Activated T-helper 17 cell treated with anti-CD3 and anti-CD28 coated beads, Interleukin-2, amount 50 U/mL, for 72 hours (primary cell): ENCODE measurements at regions not wholly inside any gene's neighbourhood (a gene's known extent, or its start where the extent isn't known, plus 50 kb on each side); places are given as distances from the start of the nearest gene placed in this dataset.

ENCODE experiments used
- ATAC-seq: fragments of 150-1000 bp; cut with Tn5 transposase; replicated peaks from 2 replicates; pipeline ENCODE4 v1.10.0; 2021; ENCODE audit warnings: mild to moderate bottlenecking, moderate library complexity
- H3K27ac Mint-ChIP-seq: one replicate; pipeline ENCODE4 v1.8.0; 2022; ENCODE audit warnings: mixed read lengths
- H3K27me3 Mint-ChIP-seq: one replicate; pipeline ENCODE4 v1.8.0; 2022; ENCODE audit warnings: mixed read lengths
- H3K36me3 Mint-ChIP-seq: one replicate; pipeline ENCODE4 v1.8.0; 2022; ENCODE audit warnings: low read depth, mild to moderate bottlenecking, mixed read lengths
- H3K4me1 Mint-ChIP-seq: one replicate; pipeline ENCODE4 v1.8.0; 2022; ENCODE audit warnings: mixed read lengths
- H3K4me3 Mint-ChIP-seq: one replicate; pipeline ENCODE4 v1.8.0; 2022; ENCODE audit warnings: mild to moderate bottlenecking, mixed read lengths
- H3K9me3 Mint-ChIP-seq: one replicate; pipeline ENCODE4 v1.8.0; 2022; ENCODE audit warnings: mixed read lengths

GRCh38 chr13:71124230-71124629, 742.8 kb downstream of the DACH1 start:
- no peaks in the 10 kb centered on the region for H3K36me3 Mint-ChIP-seq
- no peak overlapping the region for H3K27ac Mint-ChIP-seq
- H3K4me3 Mint-ChIP-seq, result no peak overlapping the region
- no peak for ATAC-seq
- no peaks in the 10 kb centered on the region for H3K4me1 Mint-ChIP-seq
- H3K27me3 Mint-ChIP-seq, result no peaks in the 10 kb centered on the region
- peaks cover 12% of the 10 kb centered on the region for H3K9me3 Mint-ChIP-seq

GRCh38 chr13:71118779-71119364, 748.1 kb downstream of the DACH1 start:
- ATAC-seq, result no peak
- no peaks in the 10 kb centered on the region for H3K27me3 Mint-ChIP-seq
- H3K27ac Mint-ChIP-seq, result no peak overlapping the region
- no peaks in the 10 kb centered on the region for H3K36me3 Mint-ChIP-seq
- H3K9me3 Mint-ChIP-seq, result peaks cover 8% of the 10 kb centered on the region
- no peak overlapping the region for H3K4me3 Mint-ChIP-seq
- no peaks in the 10 kb centered on the region for H3K4me1 Mint-ChIP-seq

GRCh38 chr13:71117920-71118319, 749.1 kb downstream of the DACH1 start:
- Mint-ChIP-seq H3K4me1 (no peaks in the 10 kb centered on the region), H3K27ac (no peak overlapping the region), H3K4me3 (no peak overlapping the region), H3K27me3 (no peaks in the 10 kb centered on the region), H3K9me3 (peaks cover 8% of the 10 kb centered on the region), H3K36me3 (no peaks in the 10 kb centered on the region)
- ATAC-seq, result no peak

GRCh38 chr13:71115301-71115700, 751.7 kb downstream of the DACH1 start:
- Mint-ChIP-seq H3K9me3 (peaks cover 4% of the 10 kb centered on the region), H3K27me3 (no peaks in the 10 kb centered on the region), H3K27ac (no peak overlapping the region), H3K4me1 (no peaks in the 10 kb centered on the region), H3K4me3 (no peak overlapping the region), H3K36me3 (no peaks in the 10 kb centered on the region)
- no peak for ATAC-seq

GRCh38 chr13:71096421-71096820, 770.6 kb downstream of the DACH1 start:
- Mint-ChIP-seq H3K4me1 (no peaks in the 10 kb centered on the region), H3K36me3 (no peaks in the 10 kb centered on the region), H3K4me3 (no peak overlapping the region), H3K27me3 (no peaks in the 10 kb centered on the region), H3K9me3 (peaks cover 3% of the 10 kb centered on the region), H3K27ac (no peak overlapping the region)
- ATAC-seq, result no peak

GRCh38 chr13:71090990-71091389, 776.0 kb downstream of the DACH1 start:
- H3K4me1 Mint-ChIP-seq, result no peaks in the 10 kb centered on the region
- no peak for ATAC-seq
- no peaks in the 10 kb centered on the region for H3K36me3 Mint-ChIP-seq
- no peak overlapping the region for H3K4me3 Mint-ChIP-seq
- no peaks in the 10 kb centered on the region for H3K27me3 Mint-ChIP-seq
- H3K27ac Mint-ChIP-seq, result no peak overlapping the region
- H3K9me3 Mint-ChIP-seq, result peaks cover 4% of the 10 kb centered on the region

- H3K27me3 Mint-ChIP-seq, result no peaks in the 10 kb centered on the region
- H3K27ac Mint-ChIP-seq, result no peak overlapping the region
- H3K9me3 Mint-ChIP-seq, result peaks cover 4% of the 10 kb centered on the region
- no peak for ATAC-seq
- H3K4me3 Mint-ChIP-seq, result no peak overlapping the region
- H3K4me1 Mint-ChIP-seq, result no peaks in the 10 kb centered on the region
- H3K36me3 Mint-ChIP-seq, result no peaks in the 10 kb centered on the region
Measured at GRCh38 chr13:71089056-71089455, 777.9 kb downstream of the DACH1 start.

GRCh38 chr13:71087432-71087831, 779.6 kb downstream of the DACH1 start:
- H3K27me3 Mint-ChIP-seq, result no peaks in the 10 kb centered on the region
- no peaks in the 10 kb centered on the region for H3K36me3 Mint-ChIP-seq

GRCh38 chr13:71087006-71087405, 780.0 kb downstream of the DACH1 start:
- ATAC-seq, result no peak
- Mint-ChIP-seq H3K36me3 (no peaks in the 10 kb centered on the region), H3K27me3 (no peaks in the 10 kb centered on the region), H3K27ac (no peak overlapping the region), H3K4me1 (no peaks in the 10 kb centered on the region), H3K9me3 (peaks cover 4% of the 10 kb centered on the region), H3K4me3 (no peak overlapping the region)

More at GRCh38 chr13:71087432-71087831, 779.6 kb downstream of the DACH1 start:
- H3K9me3 Mint-ChIP-seq, result peaks cover 4% of the 10 kb centered on the region
- H3K4me3 Mint-ChIP-seq, result no peak overlapping the region
- ATAC-seq, result no peak
- no peak overlapping the region for H3K27ac Mint-ChIP-seq
- no peaks in the 10 kb centered on the region for H3K4me1 Mint-ChIP-seq

- no peak overlapping the region for H3K4me3 Mint-ChIP-seq
- H3K9me3 Mint-ChIP-seq, result no peaks in the 10 kb centered on the region
- H3K36me3 Mint-ChIP-seq, result no peaks in the 10 kb centered on the region
- H3K27me3 Mint-ChIP-seq, result no peaks in the 10 kb centered on the region
- H3K4me1 Mint-ChIP-seq, result no peaks in the 10 kb centered on the region
- no peak for ATAC-seq
- H3K27ac Mint-ChIP-seq, result no peak overlapping the region
Measured at GRCh38 chr13:71082631-71083030, 784.4 kb downstream of the DACH1 start.

GRCh38 chr13:71079638-71080037, 787.4 kb downstream of the DACH1 start:
- Mint-ChIP-seq H3K27ac (no peak overlapping the region), H3K4me1 (no peaks in the 10 kb centered on the region), H3K9me3 (peaks cover 6% of the 10 kb centered on the region), H3K36me3 (no peaks in the 10 kb centered on the region), H3K27me3 (no peaks in the 10 kb centered on the region), H3K4me3 (no peak overlapping the region)
- ATAC-seq, result no peak

GRCh38 chr13:71068041-71068440, 799.0 kb downstream of the DACH1 start:
- H3K9me3 Mint-ChIP-seq, result peaks cover 11% of the 10 kb centered on the region
- no peak for ATAC-seq
- H3K27ac Mint-ChIP-seq, result no peak overlapping the region
- H3K36me3 Mint-ChIP-seq, result no peaks in the 10 kb centered on the region
- H3K27me3 Mint-ChIP-seq, result no peaks in the 10 kb centered on the region
- no peaks in the 10 kb centered on the region for H3K4me1 Mint-ChIP-seq
- no peak overlapping the region for H3K4me3 Mint-ChIP-seq

GRCh38 chr13:71067165-71067815, 799.7 kb downstream of the DACH1 start:
- ATAC-seq, result no peak
- Mint-ChIP-seq H3K36me3 (no peaks in the 10 kb centered on the region), H3K4me3 (no peak overlapping the region), H3K27me3 (no peaks in the 10 kb centered on the region), H3K9me3 (peaks cover 15% of the 10 kb centered on the region), H3K27ac (no peak overlapping the region), H3K4me1 (no peaks in the 10 kb centered on the region)

GRCh38 chr13:71056581-71056980, 810.4 kb downstream of the DACH1 start:
- no peaks in the 10 kb centered on the region for H3K4me1 Mint-ChIP-seq
- H3K36me3 Mint-ChIP-seq, result no peaks in the 10 kb centered on the region
- H3K9me3 Mint-ChIP-seq, result no peaks in the 10 kb centered on the region
- no peaks in the 10 kb centered on the region for H3K27me3 Mint-ChIP-seq
- ATAC-seq, result no peak
- H3K27ac Mint-ChIP-seq, result no peak overlapping the region
- H3K4me3 Mint-ChIP-seq, result no peak overlapping the region

GRCh38 chr13:71055644-71056043, 811.4 kb downstream of the DACH1 start:
- Mint-ChIP-seq H3K4me3 (no peak overlapping the region), H3K9me3 (no peaks in the 10 kb centered on the region), H3K27me3 (no peaks in the 10 kb centered on the region), H3K4me1 (no peaks in the 10 kb centered on the region), H3K27ac (no peak overlapping the region), H3K36me3 (no peaks in the 10 kb centered on the region)
- ATAC-seq, result no peak
